Endothelial cell of umbilical vein (primary cell): ENCODE measurements at regions not wholly inside any gene's neighbourhood (a gene's known extent, or its start where the extent isn't known, plus 50 kb on each side); places are given as distances from the start of the nearest gene placed in this dataset.

Experiments used
- BruUV-seq: library from RNA; stranded (reverse); fragments of 400-500 nt; replicated peaks from 2 replicates; lab custom pipeline; 2021; lab: Mats Ljungman, UMichigan
- CTCF ChIA-PET: fragments of 300-600, 350-600 bp; sonication (Branson Sonifier 250); formaldehyde crosslinking; loops from one replicate; lab custom pipeline; 2021; ENCODE audit warnings: antibody characterized with exemption, inconsistent platforms; lab: Charles Lee
- POLR2A ChIA-PET: fragments of 300-600, 350-600 bp; sonication (Branson Sonifier 250); formaldehyde crosslinking; loops from one replicate; lab custom pipeline; 2021; ENCODE audit warnings: antibody characterized with exemption, inconsistent platforms; lab: Charles Lee
- DNase-seq: peaks from one replicate; pipeline ENCODE4 v3.0.0-alpha.2; 2011; ENCODE audit warnings: low read depth, low spot score
- FAIRE-seq: peaks from 2 replicates; lab custom pipeline; 2011; peaks lifted over from hg19 to GRCh38; lab: Jason Lieb, UNC
- H2AFZ ChIP-seq: 2 replicates; pipeline ENCODE4 v1.6.0; 2012; ENCODE audit warnings: low read depth, low read length, control low read depth, inconsistent platforms
- H3K27ac ChIP-seq: 2 replicates; pipeline ENCODE4 v1.5.1; 2011; ENCODE audit warnings: low read depth, mild to moderate bottlenecking, control low read depth, low read length, moderate library complexity; ENCODE audit not compliant: insufficient read depth
- H3K27me3 ChIP-seq, 2 experiments: 2 replicates each; pipeline versions ENCODE4 v1.6.0 to v1.6.1; 2011; ENCODE audit warnings: low read length in 2 of 2, mixed read lengths in 1 of 2; ENCODE audit not compliant: control insufficient read depth in 2 of 2, insufficient read depth in 2 of 2
- H3K36me3 ChIP-seq, 2 experiments: 2 replicates in 1 of 2; 3 replicates in 1 of 2; pipeline ENCODE4 v1.5.1; 2011; ENCODE audit warnings: low read length in 2 of 2, mild to moderate bottlenecking in 1 of 2, moderate library complexity in 1 of 2; ENCODE audit not compliant: control insufficient read depth in 2 of 2, insufficient read depth in 2 of 2; ENCODE audit errors: extremely low read depth in 1 of 2
- H3K4me1 ChIP-seq: 3 replicates; pipeline ENCODE4 v1.5.1; 2011; ENCODE audit warnings: mild to moderate bottlenecking, low read length; ENCODE audit not compliant: control insufficient read depth, insufficient read depth; ENCODE audit errors: extremely low read depth
- H3K4me2 ChIP-seq: 2 replicates; pipeline ENCODE4 v1.6.1; 2011; ENCODE audit warnings: low read length, control low read depth, mixed read lengths; ENCODE audit not compliant: insufficient read depth
- H3K4me3 ChIP-seq, 3 experiments: fragments of 200-600 bp in 1 of 3; sonication (generic), shearing (Covaris generic) in 1 of 3; replicated peaks in 1 of 3; 2 replicates each; pipeline ENCODE4 v1.5.1; 2011 to 2016; ENCODE audit warnings: control low read depth in 3 of 3, low read length in 3 of 3, mild to moderate bottlenecking in 2 of 3, inconsistent platforms in 1 of 3, low read depth in 1 of 3, moderate library complexity in 1 of 3; ENCODE audit not compliant: insufficient read depth in 1 of 3
- H3K79me2 ChIP-seq: 2 replicates; pipeline ENCODE4 v1.6.0; 2012; ENCODE audit warnings: low read length, inconsistent platforms; ENCODE audit not compliant: control insufficient read depth, insufficient read depth
- H3K9ac ChIP-seq: replicated peaks from 2 replicates; pipeline ENCODE3; 2011; ENCODE audit warnings: low read length, control low read depth; ENCODE audit not compliant: insufficient read depth; ENCODE audit errors: extremely low read depth
- H3K9me1 ChIP-seq: replicated peaks from 3 replicates; pipeline ENCODE4 v1.6.0; 2011; ENCODE audit warnings: mild to moderate bottlenecking, low read length; ENCODE audit not compliant: control insufficient read depth, insufficient read depth; ENCODE audit errors: extremely low read depth
- H3K9me3 ChIP-seq: replicated peaks from 2 replicates; pipeline ENCODE4 v1.5.1; 2012; ENCODE audit warnings: low read length, inconsistent platforms; ENCODE audit not compliant: control insufficient read depth, insufficient read depth
- H4K20me1 ChIP-seq: replicated peaks from 2 replicates; pipeline ENCODE3; 2011; ENCODE audit warnings: mild to moderate bottlenecking, low read length; ENCODE audit not compliant: control insufficient read depth, insufficient read depth; ENCODE audit errors: extremely low read depth
- EZH2 ChIP-seq: IDR thresholded peaks from 2 replicates; pipeline ENCODE4 v1.6.1; 2012; ENCODE audit warnings: borderline replicate concordance, low read depth, mild to moderate bottlenecking, moderate library complexity, low read length, inconsistent platforms; ENCODE audit not compliant: severe bottlenecking
- FOS ChIP-seq: IDR thresholded peaks from 2 replicates; pipeline ENCODE4 v1.6.1; 2011; ENCODE audit warnings: mild to moderate bottlenecking, low read length, moderate library complexity, borderline replicate concordance; ENCODE audit not compliant: insufficient read depth
- GATA2 ChIP-seq: IDR thresholded peaks from 2 replicates; pipeline ENCODE4 v1.7.0; 2011; ENCODE audit warnings: low read depth, mild to moderate bottlenecking, moderate library complexity, mixed read lengths, low read length; ENCODE audit not compliant: insufficient read length, insufficient read depth
- JUN ChIP-seq: IDR thresholded peaks from 2 replicates; pipeline ENCODE4 v1.6.1; 2011; ENCODE audit warnings: borderline replicate concordance, low read depth; ENCODE audit not compliant: insufficient read length, insufficient read depth
- MAX ChIP-seq: IDR thresholded peaks from 2 replicates; pipeline ENCODE4 v1.6.1; 2011; ENCODE audit not compliant: insufficient read depth, insufficient read length
- MYC ChIP-seq: IDR thresholded peaks from one replicate; pipeline ENCODE4 v1.6.1; 2011; ENCODE audit warnings: mild to moderate bottlenecking, low read depth, low read length
- POLR2A ChIP-seq: IDR thresholded peaks from 2 replicates; pipeline ENCODE4 v1.6.1; 2012; ENCODE audit warnings: low read depth, mild to moderate bottlenecking, control low read depth, low read length
- POLR2AphosphoS5 ChIP-seq: IDR thresholded peaks from 2 replicates; pipeline ENCODE4 v1.6.1; 2012; ENCODE audit warnings: low read depth, mild to moderate bottlenecking, control low read depth, low read length, moderate library complexity; ENCODE audit not compliant: insufficient read depth
- dilution Hi-C: fragments of 300-500 bp; cut with MboI; formaldehyde crosslinking; loops from one replicate; pipeline ENCODE4 v1.15.0; 2019; ENCODE audit warnings: low sequenced_read_pairs; ENCODE audit not compliant: extremely low pct_ligation_motif_present
- intact Hi-C: fragments of 100-400 bp; cut with micrococcal nuclease; formaldehyde crosslinking; loops from one replicate; pipeline ENCODE4 v1.10.0; 2022
- TF ChIP-seq, protein P1 (sequence below), 2 donors: IDR thresholded peaks; 1 replicate in 1 of 2; 2 replicates in 1 of 2; pipeline ENCODE4 v1.5.1; 2011; ENCODE audit warnings: low read length in 2 of 2, mild to moderate bottlenecking in 2 of 2, moderate library complexity in 2 of 2, control low read depth in 1 of 2, inconsistent platforms in 1 of 2, low read depth in 1 of 2; ENCODE audit not compliant: insufficient read depth in 1 of 2; ENCODE audit errors: extremely low read depth in 1 of 2

GRCh38 chr22:22961574-22961973, 74.0 kb downstream of the IGLL5 start:
- H3K9ac ChIP-seq, result no peak overlapping the region
- ChIA-PET CTCF (interaction anchor here (1.0 to 7.6 kb wide), 3 partner anchors 166 to 424 kb away, joined by 3 to 401 read pairs (median 133); no protein-coding TSS in a partner anchor), POLR2A (no interaction called here)
- no peak overlapping the region for H2AFZ ChIP-seq
- FAIRE-seq (no peak), DNase-seq (no peak)
- no peak overlapping the region for H3K27ac ChIP-seq
- peaks cover 5 to 12% of the 10 kb centered on the region in 2 experiments for H3K27me3 ChIP-seq
- H3K9me1 ChIP-seq, result no peaks in the 10 kb centered on the region
- no peak overlapping the region for H3K4me3 ChIP-seq
- H3K79me2 ChIP-seq, result no peaks in the 10 kb centered on the region
- H3K9me3 ChIP-seq, result no peaks in the 10 kb centered on the region
- dilution Hi-C loops (no loop called here), intact Hi-C loops (no loop called here)
- BruUV-seq, result no TSS peak
- H3K36me3 ChIP-seq, result no peaks in the 10 kb centered on the region
- H3K4me2 ChIP-seq, result no peak overlapping the region
- TF ChIP-seq GATA2, result no peak
- no peak for TF ChIP-seq MAX
- no peak for TF ChIP-seq EZH2
- no peak for TF ChIP-seq POLR2AphosphoS5
- no peak for TF ChIP-seq JUN
- no peak for TF ChIP-seq POLR2A
- TF ChIP-seq, protein P1, sequence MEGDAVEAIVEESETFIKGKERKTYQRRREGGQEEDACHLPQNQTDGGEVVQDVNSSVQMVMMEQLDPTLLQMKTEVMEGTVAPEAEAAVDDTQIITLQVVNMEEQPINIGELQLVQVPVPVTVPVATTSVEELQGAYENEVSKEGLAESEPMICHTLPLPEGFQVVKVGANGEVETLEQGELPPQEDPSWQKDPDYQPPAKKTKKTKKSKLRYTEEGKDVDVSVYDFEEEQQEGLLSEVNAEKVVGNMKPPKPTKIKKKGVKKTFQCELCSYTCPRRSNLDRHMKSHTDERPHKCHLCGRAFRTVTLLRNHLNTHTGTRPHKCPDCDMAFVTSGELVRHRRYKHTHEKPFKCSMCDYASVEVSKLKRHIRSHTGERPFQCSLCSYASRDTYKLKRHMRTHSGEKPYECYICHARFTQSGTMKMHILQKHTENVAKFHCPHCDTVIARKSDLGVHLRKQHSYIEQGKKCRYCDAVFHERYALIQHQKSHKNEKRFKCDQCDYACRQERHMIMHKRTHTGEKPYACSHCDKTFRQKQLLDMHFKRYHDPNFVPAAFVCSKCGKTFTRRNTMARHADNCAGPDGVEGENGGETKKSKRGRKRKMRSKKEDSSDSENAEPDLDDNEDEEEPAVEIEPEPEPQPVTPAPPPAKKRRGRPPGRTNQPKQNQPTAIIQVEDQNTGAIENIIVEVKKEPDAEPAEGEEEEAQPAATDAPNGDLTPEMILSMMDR (IDR thresholded peaks at IDR 0.05; ENCODE audit: extremely low read depth in 1 of 2, insufficient read depth in 1 of 2, low read depth in 1 of 2, low read length in 2 of 2), result no peak
- no peak for TF ChIP-seq MYC
- TF ChIP-seq FOS, result no peak
- H3K4me1 ChIP-seq, result no peaks in the 10 kb centered on the region
- H4K20me1 ChIP-seq, result no peaks in the 10 kb centered on the region
